ENCODE measurements at regions not wholly inside any gene's neighbourhood (a gene's known extent, or its start where the extent isn't known, plus 50 kb on each side); places are given as distances from the start of the nearest gene placed in this dataset.

DNA sequence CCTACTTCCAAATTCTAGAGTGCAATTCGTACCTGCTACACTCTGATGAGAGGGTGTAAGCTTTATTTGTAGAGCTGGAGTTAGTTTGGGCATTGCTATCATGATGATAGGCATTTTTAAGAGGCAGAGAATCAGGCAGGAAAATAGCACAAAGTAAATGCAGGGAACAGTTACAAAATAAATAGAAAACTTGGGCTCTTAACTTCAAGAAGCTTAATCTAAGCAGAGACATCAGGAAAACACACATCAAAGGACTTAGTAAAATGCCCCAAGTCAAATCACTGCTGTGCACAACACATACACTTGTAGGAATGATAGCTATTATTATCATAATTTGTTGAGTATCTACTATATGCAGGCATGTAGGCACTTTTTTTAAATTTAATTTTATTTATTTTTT lies 381.2 kb downstream of the CD83 start:
- no peak overlapping the region for H3K4me3 ChIP-seq (ENCODE audit: low read depth in 2 of 2, low read length in 1 of 2)
- H3K79me2 ChIP-seq (ENCODE audit: insufficient read depth): no peaks in the 10 kb centered on the region
- ChIA-PET CTCF (interaction anchor here (1.0 kb wide), 1 partner anchor 9 kb away, joined by 3 read pairs; no protein-coding TSS in a partner anchor), POLR2A (no interaction called here)
- no peaks in the 10 kb centered on the region for H3F3A ChIP-seq (replicated peaks; ENCODE audit: insufficient read depth)
- H4K20me1 ChIP-seq (ENCODE audit: insufficient read depth): no peaks in the 10 kb centered on the region
- no peak overlapping the region for H3K27ac ChIP-seq (ENCODE audit: low read depth in 2 of 2, low read length in 1 of 2)
- no peaks in the 10 kb centered on the region; the same call in 1 of the 2 replicates for H3K9me3 ChIP-seq
- no peak overlapping the region for H3K9ac ChIP-seq
- H3K4me2 ChIP-seq: no peak overlapping the region
- no peaks in the 10 kb centered on the region for H3K27me3 ChIP-seq (ENCODE audit: insufficient read depth)
- DNase-seq: no peak
- WGBS (ENCODE audit: low lambda C conversion rate): 18% methylated on average over 1 of the region's 1 CpG
- no peak overlapping the region for H2AFZ ChIP-seq (ENCODE audit: low read depth)
- no peak for TF ChIP-seq TAF1 (IDR thresholded peaks at IDR 0.05; ENCODE audit: borderline replicate concordance, low read depth, low read length)
- no peak for TF ChIP-seq CHD2 (IDR thresholded peaks at IDR 0.05; ENCODE audit: low read length, partially characterized antibody)
- no peak for TF ChIP-seq MXI1 (IDR thresholded peaks at IDR 0.05; ENCODE audit: low read depth, low read length)
- TF ChIP-seq RFX5 (IDR thresholded peaks at IDR 0.05; ENCODE audit: low read length): no peak
- TF ChIP-seq FOXM1 (IDR thresholded peaks at IDR 0.05; ENCODE audit: low read depth): no peak
- TF ChIP-seq ELF1 (IDR thresholded peaks at IDR 0.05): no peak
- no peak for TF ChIP-seq NFIC (IDR thresholded peaks at IDR 0.05; ENCODE audit: borderline replicate concordance)
- TF ChIP-seq NRF1 (IDR thresholded peaks at IDR 0.05; ENCODE audit: low read depth, low read length): no peak
- TF ChIP-seq, protein P1, sequence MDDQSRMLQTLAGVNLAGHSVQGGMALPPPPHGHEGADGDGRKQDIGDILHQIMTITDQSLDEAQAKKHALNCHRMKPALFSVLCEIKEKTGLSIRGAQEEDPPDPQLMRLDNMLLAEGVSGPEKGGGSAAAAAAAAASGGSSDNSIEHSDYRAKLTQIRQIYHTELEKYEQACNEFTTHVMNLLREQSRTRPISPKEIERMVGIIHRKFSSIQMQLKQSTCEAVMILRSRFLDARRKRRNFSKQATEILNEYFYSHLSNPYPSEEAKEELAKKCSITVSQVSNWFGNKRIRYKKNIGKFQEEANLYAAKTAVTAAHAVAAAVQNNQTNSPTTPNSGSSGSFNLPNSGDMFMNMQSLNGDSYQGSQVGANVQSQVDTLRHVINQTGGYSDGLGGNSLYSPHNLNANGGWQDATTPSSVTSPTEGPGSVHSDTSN (IDR thresholded peaks at IDR 0.05): no peak
- no peak for TF ChIP-seq MEF2A (IDR thresholded peaks at IDR 0.05; ENCODE audit: borderline replicate concordance, low read depth)
- no peak for TF ChIP-seq SIN3A (IDR thresholded peaks at IDR 0.05; ENCODE audit: borderline replicate concordance, low read depth, low read length)
- TF ChIP-seq, protein P2, sequence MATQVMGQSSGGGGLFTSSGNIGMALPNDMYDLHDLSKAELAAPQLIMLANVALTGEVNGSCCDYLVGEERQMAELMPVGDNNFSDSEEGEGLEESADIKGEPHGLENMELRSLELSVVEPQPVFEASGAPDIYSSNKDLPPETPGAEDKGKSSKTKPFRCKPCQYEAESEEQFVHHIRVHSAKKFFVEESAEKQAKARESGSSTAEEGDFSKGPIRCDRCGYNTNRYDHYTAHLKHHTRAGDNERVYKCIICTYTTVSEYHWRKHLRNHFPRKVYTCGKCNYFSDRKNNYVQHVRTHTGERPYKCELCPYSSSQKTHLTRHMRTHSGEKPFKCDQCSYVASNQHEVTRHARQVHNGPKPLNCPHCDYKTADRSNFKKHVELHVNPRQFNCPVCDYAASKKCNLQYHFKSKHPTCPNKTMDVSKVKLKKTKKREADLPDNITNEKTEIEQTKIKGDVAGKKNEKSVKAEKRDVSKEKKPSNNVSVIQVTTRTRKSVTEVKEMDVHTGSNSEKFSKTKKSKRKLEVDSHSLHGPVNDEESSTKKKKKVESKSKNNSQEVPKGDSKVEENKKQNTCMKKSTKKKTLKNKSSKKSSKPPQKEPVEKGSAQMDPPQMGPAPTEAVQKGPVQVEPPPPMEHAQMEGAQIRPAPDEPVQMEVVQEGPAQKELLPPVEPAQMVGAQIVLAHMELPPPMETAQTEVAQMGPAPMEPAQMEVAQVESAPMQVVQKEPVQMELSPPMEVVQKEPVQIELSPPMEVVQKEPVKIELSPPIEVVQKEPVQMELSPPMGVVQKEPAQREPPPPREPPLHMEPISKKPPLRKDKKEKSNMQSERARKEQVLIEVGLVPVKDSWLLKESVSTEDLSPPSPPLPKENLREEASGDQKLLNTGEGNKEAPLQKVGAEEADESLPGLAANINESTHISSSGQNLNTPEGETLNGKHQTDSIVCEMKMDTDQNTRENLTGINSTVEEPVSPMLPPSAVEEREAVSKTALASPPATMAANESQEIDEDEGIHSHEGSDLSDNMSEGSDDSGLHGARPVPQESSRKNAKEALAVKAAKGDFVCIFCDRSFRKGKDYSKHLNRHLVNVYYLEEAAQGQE (IDR thresholded peaks at IDR 0.05; ENCODE audit: low read depth, low read length): no peak
- TF ChIP-seq RXRA (IDR thresholded peaks at IDR 0.05; ENCODE audit: borderline replicate concordance, low read depth): no peak
- no peak for TF ChIP-seq GATA2 (CRISPR knock-in tag; IDR thresholded peaks at IDR 0.05)
- no peak for TF ChIP-seq TCF12 (IDR thresholded peaks at IDR 0.05)
- TF ChIP-seq GABPA (IDR thresholded peaks at IDR 0.05; ENCODE audit: low read depth): no peak
- no peak for TF ChIP-seq SMC3 (IDR thresholded peaks at IDR 0.05; ENCODE audit: low read depth, low read length)
- TF ChIP-seq, protein P3, sequence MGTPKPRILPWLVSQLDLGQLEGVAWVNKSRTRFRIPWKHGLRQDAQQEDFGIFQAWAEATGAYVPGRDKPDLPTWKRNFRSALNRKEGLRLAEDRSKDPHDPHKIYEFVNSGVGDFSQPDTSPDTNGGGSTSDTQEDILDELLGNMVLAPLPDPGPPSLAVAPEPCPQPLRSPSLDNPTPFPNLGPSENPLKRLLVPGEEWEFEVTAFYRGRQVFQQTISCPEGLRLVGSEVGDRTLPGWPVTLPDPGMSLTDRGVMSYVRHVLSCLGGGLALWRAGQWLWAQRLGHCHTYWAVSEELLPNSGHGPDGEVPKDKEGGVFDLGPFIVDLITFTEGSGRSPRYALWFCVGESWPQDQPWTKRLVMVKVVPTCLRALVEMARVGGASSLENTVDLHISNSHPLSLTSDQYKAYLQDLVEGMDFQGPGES (IDR thresholded peaks at IDR 0.05; ENCODE audit: low read depth, low read length): no peak
- TF ChIP-seq, protein P4, sequence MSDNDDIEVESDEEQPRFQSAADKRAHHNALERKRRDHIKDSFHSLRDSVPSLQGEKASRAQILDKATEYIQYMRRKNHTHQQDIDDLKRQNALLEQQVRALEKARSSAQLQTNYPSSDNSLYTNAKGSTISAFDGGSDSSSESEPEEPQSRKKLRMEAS (IDR thresholded peaks at IDR 0.05; ENCODE audit: low read depth): no peak
- no peak for TF ChIP-seq JUND (IDR thresholded peaks at IDR 0.05)
- no peaks in the 10 kb centered on the region for H3K36me3 ChIP-seq (replicated peaks in 1 of 2; ENCODE audit: control insufficient read depth in 1 of 2, insufficient read depth in 2 of 2, low read length in 1 of 2)
- H3K9me2 ChIP-seq: no peaks in the 10 kb centered on the region
- peaks cover 0 to 4% of the 10 kb centered on the region in 2 experiments; a peak in 1 of 4 replicates for H3K4me1 ChIP-seq (ENCODE audit: control insufficient read depth in 1 of 2, insufficient read depth in 2 of 2, low read depth in 1 of 2, low read length in 1 of 2)

Data from SK-N-SH (cell line).